GM23338 (cell line): ENCODE measurements at regions not wholly inside any gene's neighbourhood (a gene's known extent, or its start where the extent isn't known, plus 50 kb on each side); places are given as distances from the start of the nearest gene placed in this dataset.

ENCODE experiments used
- ATAC-seq: fragments of 200-7000 bp; cut with Tn5 transposase; 3 replicates; pipeline ENCODE4 v1.9.1; 2020
- DNase-seq: peaks from one replicate; pipeline ENCODE4 v3.0.0-alpha.2; 2015; ENCODE audit warnings: low spot score
- H2AFZ ChIP-seq: fragments of 200-600 bp; sonication (generic); 2 replicates; pipeline ENCODE4 v1.8.0; 2016; ENCODE audit warnings: antibody characterized with exemption, mild to moderate bottlenecking, moderate library complexity
- H3F3A ChIP-seq: fragments of 200-600 bp; sonication (generic); replicated peaks from 2 replicates; pipeline ENCODE4 v1.8.0; 2017; ENCODE audit warnings: antibody characterized with exemption, mixed run types, low read depth
- H3K27ac ChIP-seq: fragments of 200-600 bp; sonication (generic); 2 replicates; pipeline ENCODE4 v1.6.1; 2016; ENCODE audit warnings: low read depth
- H3K27me3 ChIP-seq: fragments of 200-600 bp; sonication (generic); 2 replicates; pipeline ENCODE4 v1.8.0; 2016; ENCODE audit warnings: mild to moderate bottlenecking, mixed run types, moderate library complexity; ENCODE audit not compliant: insufficient read depth
- H3K36me3 ChIP-seq: fragments of 200-600 bp; sonication (generic); 2 replicates; pipeline ENCODE4 v1.8.0; 2016; ENCODE audit warnings: mild to moderate bottlenecking; ENCODE audit not compliant: insufficient read depth
- H3K4me1 ChIP-seq: fragments of 200-600 bp; sonication (generic); 2 replicates; pipeline ENCODE4 v1.8.0; 2016; ENCODE audit warnings: mild to moderate bottlenecking, moderate library complexity; ENCODE audit not compliant: insufficient read depth
- H3K4me2 ChIP-seq: fragments of 200-600 bp; sonication (generic); 2 replicates; pipeline ENCODE4 v1.7.1; 2017; ENCODE audit warnings: mixed run types
- H3K4me3 ChIP-seq: fragments of 200-600 bp; sonication (generic); 2 replicates; pipeline ENCODE4 v1.6.1; 2016; ENCODE audit warnings: mixed run types
- H3K79me2 ChIP-seq: fragments of 200-600 bp; sonication (generic); replicated peaks from 2 replicates; pipeline ENCODE4 v1.8.0; 2017; ENCODE audit warnings: mild to moderate bottlenecking; ENCODE audit not compliant: insufficient read depth
- H3K9me2 ChIP-seq: fragments of 200-600 bp; sonication (generic); 2 replicates; pipeline ENCODE4 v1.8.0; 2017; ENCODE audit not compliant: insufficient read depth
- H4K20me1 ChIP-seq: fragments of 200-600 bp; sonication (generic); replicated peaks from 2 replicates; pipeline ENCODE4 v1.8.0; 2017; ENCODE audit warnings: mild to moderate bottlenecking; ENCODE audit not compliant: insufficient read depth
- H3K27ac Mint-ChIP-seq: 2 replicates; pipeline ENCODE4 v1.8.0; 2020; ENCODE audit warnings: inconsistent platforms, mild to moderate bottlenecking, moderate library complexity, mixed read lengths
- H3K27me3 Mint-ChIP-seq: 3 replicates; pipeline ENCODE4 v1.8.0; 2022; ENCODE audit warnings: low read depth, mild to moderate bottlenecking, moderate library complexity, mixed read lengths, inconsistent platforms; ENCODE audit not compliant: insufficient read depth, poor library complexity
- H3K36me3 Mint-ChIP-seq: 3 replicates; pipeline ENCODE4 v1.8.0; 2021; ENCODE audit warnings: low read depth, mild to moderate bottlenecking, inconsistent platforms, moderate library complexity, mixed read lengths
- H3K4me1 Mint-ChIP-seq: 3 replicates; pipeline ENCODE4 v1.8.0; 2020; ENCODE audit warnings: mild to moderate bottlenecking, inconsistent platforms, mixed read lengths
- H3K4me3 Mint-ChIP-seq: 3 replicates; pipeline ENCODE4 v1.8.0; 2021; ENCODE audit warnings: moderate library complexity, mild to moderate bottlenecking, inconsistent platforms, mixed read lengths
- H3K9me3 Mint-ChIP-seq: 3 replicates; pipeline ENCODE4 v1.8.0; 2020; ENCODE audit warnings: moderate library complexity, mild to moderate bottlenecking, inconsistent platforms, mixed read lengths
- CREB1 ChIP-seq: fragments of 250-450 bp; sonication (Bioruptor Pico); IDR thresholded peaks from 2 replicates; pipeline ENCODE4 v1.5.0; 2020; ENCODE audit warnings: low read depth, mild to moderate bottlenecking, moderate library complexity
- ETS1 ChIP-seq: IDR thresholded peaks from 2 replicates; pipeline ENCODE4 v1.6.1; 2016; ENCODE audit warnings: antibody characterized with exemption
- EZH2 ChIP-seq: fragments of 200-600 bp; sonication (generic); IDR thresholded peaks from one replicate; pipeline ENCODE4 v1.8.0; 2017; ENCODE audit warnings: antibody characterized with exemption, mild to moderate bottlenecking, low read depth; ENCODE audit not compliant: unreplicated experiment
- EZH2phosphoT487 ChIP-seq: fragments of 200-600 bp; sonication (generic); IDR thresholded peaks from one replicate; pipeline ENCODE4 v1.8.1; 2018; ENCODE audit warnings: antibody characterized with exemption; ENCODE audit not compliant: unreplicated experiment
- JUNB ChIP-seq: IDR thresholded peaks from one replicate; pipeline ENCODE4 v1.6.1; 2016; ENCODE audit warnings: antibody characterized with exemption; ENCODE audit not compliant: unreplicated experiment
- NANOG ChIP-seq: IDR thresholded peaks from 2 replicates; pipeline ENCODE4 v1.6.1; 2016; ENCODE audit warnings: antibody characterized with exemption, borderline replicate concordance
- POLR2AphosphoS5 ChIP-seq: IDR thresholded peaks from 2 replicates; pipeline ENCODE4 v1.6.1; 2016; ENCODE audit warnings: antibody characterized with exemption, low read depth
- REST ChIP-seq: IDR thresholded peaks from one replicate; pipeline ENCODE4 v1.6.1; 2018; ENCODE audit warnings: antibody characterized with exemption; ENCODE audit not compliant: unreplicated experiment
- STAT1 ChIP-seq: IDR thresholded peaks from one replicate; pipeline ENCODE4 v1.6.1; 2016; ENCODE audit warnings: antibody characterized with exemption; ENCODE audit not compliant: unreplicated experiment
- ZNF114 ChIP-seq: fragments of 250-450 bp; sonication (Bioruptor Pico); IDR thresholded peaks from 2 replicates; pipeline ENCODE4 v1.5.0; 2020; ENCODE audit warnings: mild to moderate bottlenecking, moderate library complexity
- ZNF331 ChIP-seq: fragments of 250-450 bp; sonication (Bioruptor Pico); IDR thresholded peaks from 2 replicates; pipeline ENCODE4 v1.5.0; 2020; ENCODE audit warnings: low read depth, mild to moderate bottlenecking, moderate library complexity
- TF ChIP-seq, protein P1 (sequence below): fragments of 250-450 bp; sonication (Bioruptor Pico); IDR thresholded peaks from 2 replicates; pipeline ENCODE4 v1.5.0; 2020; ENCODE audit warnings: mild to moderate bottlenecking, moderate library complexity
- TF ChIP-seq, protein P2 (sequence below), 2 experiments: fragments of 200-600 bp in 1 of 2; sonication (generic) in 1 of 2; conservative IDR thresholded peaks; 2 replicates each; pipeline versions ENCODE4 v1.5.1 to v1.6.1; 2016 to 2017; ENCODE audit warnings: antibody characterized with exemption in 2 of 2, low read depth in 2 of 2, mild to moderate bottlenecking in 2 of 2, moderate library complexity in 1 of 2

DNA sequence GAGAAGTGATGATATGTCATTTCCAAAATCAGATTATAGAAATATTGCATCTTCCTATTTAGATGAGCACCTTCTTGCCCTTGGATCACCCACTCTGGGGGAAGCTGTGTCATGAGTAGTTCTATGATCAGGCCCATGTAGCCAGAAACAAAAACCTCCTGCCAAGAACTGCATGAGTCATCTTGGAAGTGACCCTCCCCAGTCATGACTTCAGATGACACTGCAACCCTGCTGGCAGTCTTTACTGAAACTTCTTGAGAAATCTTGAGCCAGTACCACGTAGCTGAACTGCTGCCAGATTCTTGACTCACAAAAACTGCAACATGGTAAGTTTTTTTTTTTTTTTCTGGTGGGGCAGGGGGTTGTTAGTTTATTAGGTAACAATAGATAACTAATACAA lies 439.6 kb upstream of the PTGER4 start:
- no peaks in the 10 kb centered on the region for H3K79me2 ChIP-seq
- DNase-seq (no peak), ATAC-seq (no peak)
- H3K4me1 Mint-ChIP-seq, result no peaks in the 10 kb centered on the region
- no peak overlapping the region for H3K27ac Mint-ChIP-seq
- H3K27me3 Mint-ChIP-seq, result no peaks in the 10 kb centered on the region
- no peak overlapping the region for H3K27ac ChIP-seq
- no peaks in the 10 kb centered on the region for H3K4me1 ChIP-seq
- H3F3A ChIP-seq, result no peaks in the 10 kb centered on the region
- no peaks in the 10 kb centered on the region; the same call in 2 of the 3 replicates for H3K36me3 Mint-ChIP-seq
- H3K4me3 ChIP-seq, result no peak overlapping the region
- no peak for TF ChIP-seq REST
- no peak for TF ChIP-seq EZH2phosphoT487
- no peak for TF ChIP-seq POLR2AphosphoS5
- no peak for TF ChIP-seq ZNF331
- no peak for TF ChIP-seq NANOG
- TF ChIP-seq CREB1, result no peak
- no peak for TF ChIP-seq ETS1
- TF ChIP-seq, protein P1, sequence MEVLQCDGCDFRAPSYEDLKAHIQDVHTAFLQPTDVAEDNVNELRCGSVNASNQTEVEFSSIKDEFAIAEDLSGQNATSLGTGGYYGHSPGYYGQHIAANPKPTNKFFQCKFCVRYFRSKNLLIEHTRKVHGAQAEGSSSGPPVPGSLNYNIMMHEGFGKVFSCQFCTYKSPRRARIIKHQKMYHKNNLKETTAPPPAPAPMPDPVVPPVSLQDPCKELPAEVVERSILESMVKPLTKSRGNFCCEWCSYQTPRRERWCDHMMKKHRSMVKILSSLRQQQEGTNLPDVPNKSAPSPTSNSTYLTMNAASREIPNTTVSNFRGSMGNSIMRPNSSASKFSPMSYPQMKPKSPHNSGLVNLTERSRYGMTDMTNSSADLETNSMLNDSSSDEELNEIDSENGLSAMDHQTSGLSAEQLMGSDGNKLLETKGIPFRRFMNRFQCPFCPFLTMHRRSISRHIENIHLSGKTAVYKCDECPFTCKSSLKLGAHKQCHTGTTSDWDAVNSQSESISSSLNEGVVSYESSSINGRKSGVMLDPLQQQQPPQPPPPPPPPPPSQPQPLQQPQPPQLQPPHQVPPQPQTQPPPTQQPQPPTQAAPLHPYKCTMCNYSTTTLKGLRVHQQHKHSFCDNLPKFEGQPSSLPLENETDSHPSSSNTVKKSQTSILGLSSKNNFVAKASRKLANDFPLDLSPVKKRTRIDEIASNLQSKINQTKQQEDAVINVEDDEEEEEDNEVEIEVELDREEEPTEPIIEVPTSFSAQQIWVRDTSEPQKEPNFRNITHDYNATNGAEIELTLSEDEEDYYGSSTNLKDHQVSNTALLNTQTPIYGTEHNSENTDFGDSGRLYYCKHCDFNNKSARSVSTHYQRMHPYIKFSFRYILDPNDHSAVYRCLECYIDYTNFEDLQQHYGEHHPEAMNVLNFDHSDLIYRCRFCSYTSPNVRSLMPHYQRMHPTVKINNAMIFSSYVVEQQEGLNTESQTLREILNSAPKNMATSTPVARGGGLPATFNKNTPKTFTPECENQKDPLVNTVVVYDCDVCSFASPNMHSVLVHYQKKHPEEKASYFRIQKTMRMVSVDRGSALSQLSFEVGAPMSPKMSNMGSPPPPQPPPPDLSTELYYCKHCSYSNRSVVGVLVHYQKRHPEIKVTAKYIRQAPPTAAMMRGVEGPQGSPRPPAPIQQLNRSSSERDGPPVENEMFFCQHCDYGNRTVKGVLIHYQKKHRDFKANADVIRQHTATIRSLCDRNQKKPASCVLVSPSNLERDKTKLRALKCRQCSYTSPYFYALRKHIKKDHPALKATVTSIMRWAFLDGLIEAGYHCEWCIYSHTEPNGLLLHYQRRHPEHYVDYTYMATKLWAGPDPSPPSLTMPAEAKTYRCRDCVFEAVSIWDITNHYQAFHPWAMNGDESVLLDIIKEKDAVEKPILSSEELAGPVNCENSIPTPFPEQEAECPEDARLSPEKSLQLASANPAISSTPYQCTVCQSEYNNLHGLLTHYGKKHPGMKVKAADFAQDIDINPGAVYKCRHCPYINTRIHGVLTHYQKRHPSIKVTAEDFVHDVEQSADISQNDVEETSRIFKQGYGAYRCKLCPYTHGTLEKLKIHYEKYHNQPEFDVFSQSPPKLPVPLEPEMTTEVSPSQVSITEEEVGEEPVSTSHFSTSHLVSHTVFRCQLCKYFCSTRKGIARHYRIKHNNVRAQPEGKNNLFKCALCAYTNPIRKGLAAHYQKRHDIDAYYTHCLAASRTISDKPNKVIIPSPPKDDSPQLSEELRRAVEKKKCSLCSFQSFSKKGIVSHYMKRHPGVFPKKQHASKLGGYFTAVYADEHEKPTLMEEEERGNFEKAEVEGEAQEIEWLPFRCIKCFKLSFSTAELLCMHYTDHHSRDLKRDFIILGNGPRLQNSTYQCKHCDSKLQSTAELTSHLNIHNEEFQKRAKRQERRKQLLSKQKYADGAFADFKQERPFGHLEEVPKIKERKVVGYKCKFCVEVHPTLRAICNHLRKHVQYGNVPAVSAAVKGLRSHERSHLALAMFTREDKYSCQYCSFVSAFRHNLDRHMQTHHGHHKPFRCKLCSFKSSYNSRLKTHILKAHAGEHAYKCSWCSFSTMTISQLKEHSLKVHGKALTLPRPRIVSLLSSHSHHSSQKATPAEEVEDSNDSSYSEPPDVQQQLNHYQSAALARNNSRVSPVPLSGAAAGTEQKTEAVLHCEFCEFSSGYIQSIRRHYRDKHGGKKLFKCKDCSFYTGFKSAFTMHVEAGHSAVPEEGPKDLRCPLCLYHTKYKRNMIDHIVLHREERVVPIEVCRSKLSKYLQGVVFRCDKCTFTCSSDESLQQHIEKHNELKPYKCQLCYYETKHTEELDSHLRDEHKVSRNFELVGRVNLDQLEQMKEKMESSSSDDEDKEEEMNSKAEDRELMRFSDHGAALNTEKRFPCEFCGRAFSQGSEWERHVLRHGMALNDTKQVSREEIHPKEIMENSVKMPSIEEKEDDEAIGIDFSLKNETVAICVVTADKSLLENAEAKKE (CRISPR knock-in tag), result no peak
- TF ChIP-seq EZH2, result no peak
- TF ChIP-seq STAT1, result no peak
- TF ChIP-seq ZNF114 (CRISPR knock-in tag), result no peak
- no peak for TF ChIP-seq JUNB
- TF ChIP-seq, protein P2, sequence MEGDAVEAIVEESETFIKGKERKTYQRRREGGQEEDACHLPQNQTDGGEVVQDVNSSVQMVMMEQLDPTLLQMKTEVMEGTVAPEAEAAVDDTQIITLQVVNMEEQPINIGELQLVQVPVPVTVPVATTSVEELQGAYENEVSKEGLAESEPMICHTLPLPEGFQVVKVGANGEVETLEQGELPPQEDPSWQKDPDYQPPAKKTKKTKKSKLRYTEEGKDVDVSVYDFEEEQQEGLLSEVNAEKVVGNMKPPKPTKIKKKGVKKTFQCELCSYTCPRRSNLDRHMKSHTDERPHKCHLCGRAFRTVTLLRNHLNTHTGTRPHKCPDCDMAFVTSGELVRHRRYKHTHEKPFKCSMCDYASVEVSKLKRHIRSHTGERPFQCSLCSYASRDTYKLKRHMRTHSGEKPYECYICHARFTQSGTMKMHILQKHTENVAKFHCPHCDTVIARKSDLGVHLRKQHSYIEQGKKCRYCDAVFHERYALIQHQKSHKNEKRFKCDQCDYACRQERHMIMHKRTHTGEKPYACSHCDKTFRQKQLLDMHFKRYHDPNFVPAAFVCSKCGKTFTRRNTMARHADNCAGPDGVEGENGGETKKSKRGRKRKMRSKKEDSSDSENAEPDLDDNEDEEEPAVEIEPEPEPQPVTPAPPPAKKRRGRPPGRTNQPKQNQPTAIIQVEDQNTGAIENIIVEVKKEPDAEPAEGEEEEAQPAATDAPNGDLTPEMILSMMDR (conservative IDR thresholded peaks at IDR 0.05; ENCODE audit: low read depth in 2 of 2), result no peak
- no peaks in the 10 kb centered on the region for H3K27me3 ChIP-seq
- no peak overlapping the region for H2AFZ ChIP-seq
- H3K4me2 ChIP-seq, result no peak overlapping the region
- peaks cover 7% of the 10 kb centered on the region; the same call in 2 of the 3 replicates for H3K9me3 Mint-ChIP-seq
- no peak overlapping the region for H3K4me3 Mint-ChIP-seq
- H4K20me1 ChIP-seq, result no peaks in the 10 kb centered on the region
- peaks cover 14% of the 10 kb centered on the region for H3K9me2 ChIP-seq
- no peaks in the 10 kb centered on the region for H3K36me3 ChIP-seq
